Anterior cingulate cortex (tissue), 58 donors: ENCODE measurements at regions not wholly inside any gene's neighbourhood (a gene's known extent, or its start where the extent isn't known, plus 50 kb on each side); places are given as distances from the start of the nearest gene placed in this dataset.

Experiments
- DNase-seq, 58 donors: peaks; one replicate each; lab custom pipeline; 2025; lab: John Stamatoyannopoulos, UW

GRCh38 chr5:39475881-39476842 is 51.4 kb upstream of the DAB2 start:
- DNase-seq = no peak

GRCh38 chr5:39475159-39475571 is 50.4 kb upstream of the DAB2 start:
- no peak for DNase-seq
